MCF 10A (cell line): ENCODE measurements at regions not wholly inside any gene's neighbourhood (a gene's known extent, or its start where the extent isn't known, plus 50 kb on each side); places are given as distances from the start of the nearest gene placed in this dataset.

ENCODE experiments used
- BruUV-seq: library from RNA; stranded (reverse); fragments of 400-500 nt; replicated peaks from 2 replicates; lab custom pipeline; 2021; lab: Mats Ljungman, UMichigan
- CTCF ChIA-PET: fragments of 300-600 bp; sonication (Branson Sonifier 250); formaldehyde crosslinking; extraction: SDS; loops from one replicate; lab custom pipeline; 2021; ENCODE audit warnings: antibody characterized with exemption, inconsistent platforms; lab: Yijun Ruan, JAX
- POLR2A ChIA-PET: fragments of 300-600, 350-650 bp; sonication (Branson Sonifier 250); formaldehyde crosslinking; extraction: SDS; loops from one replicate; lab custom pipeline; 2020; ENCODE audit warnings: antibody characterized with exemption, inconsistent platforms; lab: Yijun Ruan, JAX
- DNase-seq: peaks from one replicate; pipeline ENCODE4 v3.0.0-alpha.2; 2018; ENCODE audit not compliant: unreplicated experiment
- H3K27ac Mint-ChIP-seq: one replicate; pipeline ENCODE4 v1.8.0; 2022; ENCODE audit warnings: mild to moderate bottlenecking, low read depth, mixed read lengths; ENCODE audit not compliant: unreplicated experiment
- H3K27me3 Mint-ChIP-seq: one replicate; pipeline ENCODE4 v1.8.0; 2022; ENCODE audit warnings: mixed read lengths; ENCODE audit not compliant: insufficient read depth, unreplicated experiment
- H3K36me3 Mint-ChIP-seq: one replicate; pipeline ENCODE4 v1.8.0; 2022; ENCODE audit warnings: mild to moderate bottlenecking, moderate library complexity, mixed read lengths; ENCODE audit not compliant: insufficient read depth, unreplicated experiment
- H3K4me1 Mint-ChIP-seq: one replicate; pipeline ENCODE4 v1.8.0; 2022; ENCODE audit warnings: mixed read lengths; ENCODE audit not compliant: insufficient read depth, unreplicated experiment
- H3K4me3 Mint-ChIP-seq: one replicate; pipeline ENCODE4 v1.8.0; 2022; ENCODE audit warnings: mild to moderate bottlenecking, moderate library complexity, mixed read lengths; ENCODE audit not compliant: unreplicated experiment
- H3K9me3 Mint-ChIP-seq: one replicate; pipeline ENCODE4 v1.8.0; 2022; ENCODE audit warnings: mixed read lengths; ENCODE audit not compliant: unreplicated experiment
- intact Hi-C: fragments of 100-400 bp; cut with micrococcal nuclease; formaldehyde crosslinking; loops from 2 replicates; pipeline ENCODE4 v1.14.1; 2022
- TF ChIP-seq, protein P1 (sequence below): fragments of 200-600 bp; IDR thresholded peaks from one replicate; pipeline ENCODE4 v1.8.0; 2022; ENCODE audit warnings: antibody characterized with exemption, mild to moderate bottlenecking; ENCODE audit not compliant: unreplicated experiment

DNA sequence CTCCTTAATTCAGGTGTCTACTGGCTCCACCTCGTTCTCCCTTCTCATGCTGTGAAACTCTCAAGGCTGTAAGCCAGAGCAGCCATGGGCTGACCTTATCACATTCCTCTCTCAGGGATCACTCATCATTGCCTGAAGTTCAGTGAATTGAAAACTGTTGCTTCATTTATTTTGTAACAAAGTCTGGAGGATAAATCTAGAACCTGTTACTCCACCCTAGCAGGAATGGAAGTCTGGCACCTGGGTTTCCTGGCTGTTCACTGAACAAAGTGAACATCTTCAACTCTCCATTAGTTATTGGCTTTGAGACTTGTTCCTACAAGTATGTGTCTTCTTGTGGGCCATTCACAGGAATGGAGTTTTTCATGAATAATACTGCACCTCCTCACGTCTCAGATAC, 584.1 kb downstream of the PTPRU start:
- ChIA-PET POLR2A (no interaction called here), CTCF (no interaction called here)
- intact Hi-C loops, result no loop called here
- Mint-ChIP-seq H3K4me1 (no peaks in the 10 kb centered on the region), H3K9me3 (no peaks in the 10 kb centered on the region), H3K4me3 (no peak overlapping the region), H3K36me3 (no peaks in the 10 kb centered on the region), H3K27ac (no peak overlapping the region), H3K27me3 (peaks cover 67% of the 10 kb centered on the region)
- DNase-seq, result no peak
- no TSS peak for BruUV-seq
- TF ChIP-seq, protein P1, sequence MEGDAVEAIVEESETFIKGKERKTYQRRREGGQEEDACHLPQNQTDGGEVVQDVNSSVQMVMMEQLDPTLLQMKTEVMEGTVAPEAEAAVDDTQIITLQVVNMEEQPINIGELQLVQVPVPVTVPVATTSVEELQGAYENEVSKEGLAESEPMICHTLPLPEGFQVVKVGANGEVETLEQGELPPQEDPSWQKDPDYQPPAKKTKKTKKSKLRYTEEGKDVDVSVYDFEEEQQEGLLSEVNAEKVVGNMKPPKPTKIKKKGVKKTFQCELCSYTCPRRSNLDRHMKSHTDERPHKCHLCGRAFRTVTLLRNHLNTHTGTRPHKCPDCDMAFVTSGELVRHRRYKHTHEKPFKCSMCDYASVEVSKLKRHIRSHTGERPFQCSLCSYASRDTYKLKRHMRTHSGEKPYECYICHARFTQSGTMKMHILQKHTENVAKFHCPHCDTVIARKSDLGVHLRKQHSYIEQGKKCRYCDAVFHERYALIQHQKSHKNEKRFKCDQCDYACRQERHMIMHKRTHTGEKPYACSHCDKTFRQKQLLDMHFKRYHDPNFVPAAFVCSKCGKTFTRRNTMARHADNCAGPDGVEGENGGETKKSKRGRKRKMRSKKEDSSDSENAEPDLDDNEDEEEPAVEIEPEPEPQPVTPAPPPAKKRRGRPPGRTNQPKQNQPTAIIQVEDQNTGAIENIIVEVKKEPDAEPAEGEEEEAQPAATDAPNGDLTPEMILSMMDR, result no peak

DNA sequence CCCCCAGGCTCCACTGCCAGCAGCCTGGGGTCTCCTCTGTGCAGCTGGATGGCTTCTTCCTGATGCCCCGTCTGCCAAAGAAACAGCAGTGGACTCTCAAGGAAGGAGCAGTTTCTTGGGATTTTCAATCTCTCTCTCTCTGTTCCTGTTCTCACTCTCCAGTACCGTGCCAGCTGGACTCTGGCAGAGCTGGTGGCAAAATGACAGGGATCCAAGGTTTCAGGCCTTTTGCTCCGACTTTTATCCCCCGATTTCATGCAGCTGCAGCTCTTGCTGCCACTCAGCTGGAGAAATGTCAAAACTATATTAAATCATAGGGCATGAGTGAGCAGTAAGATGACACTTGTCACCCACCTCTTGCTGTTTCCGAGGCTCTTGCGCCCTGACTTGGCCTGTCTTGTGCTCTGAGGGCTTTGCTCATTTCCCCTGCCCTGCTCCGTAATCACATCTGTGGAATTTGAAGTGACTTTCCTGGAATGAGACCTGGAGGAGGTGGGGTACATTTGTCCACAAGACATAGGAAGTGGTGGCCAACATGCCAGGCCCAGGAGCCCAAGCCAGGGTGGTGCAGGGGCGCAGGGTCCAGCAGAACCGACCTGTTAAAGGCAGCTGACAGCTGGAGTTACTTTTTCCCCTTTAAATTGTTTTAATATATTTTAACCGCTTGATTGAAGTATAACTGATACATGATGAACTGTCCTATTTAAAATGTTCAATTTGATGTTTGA, 576.2 kb downstream of the PTPRU start:
- no TSS peak for BruUV-seq
- intact Hi-C loops, result no loop called here
- Mint-ChIP-seq H3K27ac (no peak overlapping the region), H3K9me3 (no peaks in the 10 kb centered on the region), H3K4me3 (no peak overlapping the region), H3K27me3 (peaks cover 30% of the 10 kb centered on the region), H3K36me3 (no peaks in the 10 kb centered on the region), H3K4me1 (no peaks in the 10 kb centered on the region)
- TF ChIP-seq, protein P1, result no peak
- CTCF ChIA-PET, result interaction anchor here (0.6 kb wide), 1 partner anchor 480 kb away, joined by 4 read pairs; no protein-coding TSS in a partner anchor
- no peak for DNase-seq
- POLR2A ChIA-PET, result no interaction called here

DNA sequence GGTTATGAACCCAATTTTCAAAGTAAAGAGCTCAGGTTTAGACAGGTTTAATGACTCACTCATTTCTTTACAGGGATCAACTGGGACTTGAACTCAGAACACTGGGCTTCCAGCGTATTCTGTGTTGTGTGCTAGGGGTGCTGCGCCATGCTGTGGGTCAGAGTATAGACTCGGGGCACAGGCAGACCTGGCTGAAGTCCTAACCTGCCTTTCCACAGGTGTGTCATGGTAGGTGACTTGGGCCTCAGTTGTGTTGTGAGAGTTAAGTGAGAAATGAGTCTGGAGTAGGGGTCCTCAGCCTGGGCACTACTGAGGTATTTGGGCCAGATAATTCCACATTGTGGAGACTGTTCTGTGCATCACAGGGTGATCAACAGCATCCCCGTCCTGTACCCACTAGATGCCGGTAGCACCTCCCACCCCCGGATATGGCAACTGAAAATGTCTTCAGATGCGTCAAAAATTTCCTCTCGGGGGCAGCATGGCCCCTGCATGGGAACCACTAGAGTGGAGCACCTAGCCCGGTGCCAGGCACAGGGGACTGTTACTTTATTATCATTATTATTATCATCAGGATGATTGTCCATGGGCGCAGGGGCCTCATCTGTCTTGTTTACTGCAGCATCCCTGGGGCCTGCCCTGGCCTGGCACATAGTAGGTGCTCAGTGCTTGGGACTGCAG, 575.5 kb downstream of the PTPRU start:
- no peak for DNase-seq
- BruUV-seq, result no TSS peak
- Mint-ChIP-seq H3K4me1 (no peaks in the 10 kb centered on the region), H3K36me3 (no peaks in the 10 kb centered on the region), H3K27me3 (peaks cover 23% of the 10 kb centered on the region), H3K9me3 (no peaks in the 10 kb centered on the region), H3K4me3 (no peak overlapping the region), H3K27ac (no peak overlapping the region)
- POLR2A ChIA-PET, result no interaction called here
- intact Hi-C loops, result no loop called here
- CTCF ChIA-PET, result interaction anchor here (0.6 to 1.0 kb wide), 2 partner anchors 43 to 479 kb away, joined by 3 to 4 read pairs; no protein-coding TSS in a partner anchor
- TF ChIP-seq, protein P1, result no peak

DNA sequence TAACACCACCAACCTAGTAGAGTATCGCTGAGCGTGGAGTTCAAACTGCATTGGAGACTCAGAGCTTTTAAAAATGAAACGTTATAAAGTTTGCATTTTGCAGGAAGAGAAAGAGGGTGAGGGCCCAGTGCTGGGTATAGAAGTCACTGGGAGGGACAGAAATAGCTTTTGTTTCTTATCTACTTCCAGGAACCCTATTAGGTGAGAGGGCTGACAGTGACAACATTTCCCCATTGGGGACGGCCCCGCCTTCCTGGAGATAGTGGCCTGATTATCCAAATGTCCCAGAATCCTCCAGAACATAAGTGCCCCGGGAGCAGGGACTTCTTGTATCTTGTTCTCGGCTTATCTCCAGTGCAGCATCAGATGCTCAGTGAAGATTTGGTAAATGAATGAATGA, 574.9 kb downstream of the PTPRU start:
- BruUV-seq, result no TSS peak
- Mint-ChIP-seq H3K4me1 (no peaks in the 10 kb centered on the region), H3K27me3 (peaks cover 17% of the 10 kb centered on the region), H3K4me3 (no peak overlapping the region), H3K27ac (no peak overlapping the region), H3K9me3 (no peaks in the 10 kb centered on the region), H3K36me3 (no peaks in the 10 kb centered on the region)
- TF ChIP-seq, protein P1, result no peak
- ChIA-PET CTCF (interaction anchor here (1.0 kb wide), 1 partner anchor 44 kb away, joined by 3 read pairs; no protein-coding TSS in a partner anchor), POLR2A (no interaction called here)
- DNase-seq, result no peak
- intact Hi-C loops, result no loop called here
